GM12872 (cell line): ENCODE measurements at regions not wholly inside any gene's neighbourhood (a gene's known extent, or its start where the extent isn't known, plus 50 kb on each side); places are given as distances from the start of the nearest gene placed in this dataset.

Source experiments
- TF ChIP-seq, protein P1 (sequence below): IDR thresholded peaks from 3 replicates; pipeline ENCODE4 v1.5.1; 2011; ENCODE audit warnings: low read depth, mild to moderate bottlenecking, low read length, moderate library complexity; ENCODE audit not compliant: insufficient read depth

DNA sequence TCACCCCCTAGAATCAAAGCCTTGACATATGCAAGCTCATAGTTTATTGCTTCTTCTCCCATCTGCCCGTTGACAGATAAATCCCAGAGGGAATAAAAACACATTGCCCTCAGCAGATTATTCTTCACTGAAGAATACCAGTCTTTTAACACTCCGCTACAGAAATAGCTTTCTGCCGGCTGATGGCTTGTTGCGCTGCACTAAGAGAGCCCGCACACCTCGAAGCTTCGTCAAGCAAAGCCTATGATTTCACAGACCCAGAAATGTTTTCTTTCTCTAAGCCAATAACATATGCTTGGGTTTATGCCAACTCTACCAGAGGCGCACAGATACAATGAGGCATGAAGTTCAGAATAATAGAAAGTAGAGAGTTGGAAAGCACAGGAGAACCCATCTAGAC, 208.9 kb upstream of the FOXQ1 start:
- TF ChIP-seq, protein P1, sequence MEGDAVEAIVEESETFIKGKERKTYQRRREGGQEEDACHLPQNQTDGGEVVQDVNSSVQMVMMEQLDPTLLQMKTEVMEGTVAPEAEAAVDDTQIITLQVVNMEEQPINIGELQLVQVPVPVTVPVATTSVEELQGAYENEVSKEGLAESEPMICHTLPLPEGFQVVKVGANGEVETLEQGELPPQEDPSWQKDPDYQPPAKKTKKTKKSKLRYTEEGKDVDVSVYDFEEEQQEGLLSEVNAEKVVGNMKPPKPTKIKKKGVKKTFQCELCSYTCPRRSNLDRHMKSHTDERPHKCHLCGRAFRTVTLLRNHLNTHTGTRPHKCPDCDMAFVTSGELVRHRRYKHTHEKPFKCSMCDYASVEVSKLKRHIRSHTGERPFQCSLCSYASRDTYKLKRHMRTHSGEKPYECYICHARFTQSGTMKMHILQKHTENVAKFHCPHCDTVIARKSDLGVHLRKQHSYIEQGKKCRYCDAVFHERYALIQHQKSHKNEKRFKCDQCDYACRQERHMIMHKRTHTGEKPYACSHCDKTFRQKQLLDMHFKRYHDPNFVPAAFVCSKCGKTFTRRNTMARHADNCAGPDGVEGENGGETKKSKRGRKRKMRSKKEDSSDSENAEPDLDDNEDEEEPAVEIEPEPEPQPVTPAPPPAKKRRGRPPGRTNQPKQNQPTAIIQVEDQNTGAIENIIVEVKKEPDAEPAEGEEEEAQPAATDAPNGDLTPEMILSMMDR = no peak

DNA sequence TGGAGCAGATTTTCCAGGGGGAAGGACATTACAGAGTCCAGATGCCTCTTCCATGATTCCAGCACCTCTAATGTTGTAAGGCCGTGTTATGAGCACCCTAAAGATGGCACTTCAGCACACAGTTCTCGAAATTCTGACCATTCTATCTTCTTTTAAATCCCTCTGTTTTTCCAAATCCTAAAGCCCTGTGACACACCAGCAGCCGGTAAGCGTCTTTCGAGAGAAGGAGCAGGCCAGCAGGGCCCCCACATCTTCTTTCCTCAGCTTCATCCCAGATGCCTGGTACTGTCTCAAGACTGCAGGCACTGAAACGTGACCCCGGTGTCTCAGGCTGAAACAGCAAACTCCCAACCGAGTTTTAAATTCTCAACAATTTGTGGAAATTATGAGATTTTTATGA, 211.6 kb upstream of the FOXQ1 start:
- TF ChIP-seq, protein P1 = no peak

DNA sequence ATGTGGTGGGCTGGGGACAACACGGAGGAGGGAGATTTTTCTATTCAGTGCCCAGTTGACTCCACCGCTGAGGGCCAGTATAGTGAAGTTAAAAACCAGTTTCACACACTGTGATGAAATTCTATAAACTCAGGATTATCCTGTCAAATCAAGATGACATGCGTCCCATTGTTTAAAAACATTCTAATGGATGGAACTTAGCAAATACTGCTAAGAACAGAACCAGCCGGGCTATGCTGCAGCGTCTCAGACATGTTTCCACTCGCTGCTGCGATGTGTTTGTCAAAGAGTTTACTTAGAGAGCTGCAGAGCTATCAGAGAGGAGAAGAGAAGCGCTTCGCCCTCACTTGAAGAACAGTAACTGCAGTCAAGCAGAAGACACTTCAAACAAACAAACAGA, 212.6 kb upstream of the FOXQ1 start:
- TF ChIP-seq, protein P1 = no peak

DNA sequence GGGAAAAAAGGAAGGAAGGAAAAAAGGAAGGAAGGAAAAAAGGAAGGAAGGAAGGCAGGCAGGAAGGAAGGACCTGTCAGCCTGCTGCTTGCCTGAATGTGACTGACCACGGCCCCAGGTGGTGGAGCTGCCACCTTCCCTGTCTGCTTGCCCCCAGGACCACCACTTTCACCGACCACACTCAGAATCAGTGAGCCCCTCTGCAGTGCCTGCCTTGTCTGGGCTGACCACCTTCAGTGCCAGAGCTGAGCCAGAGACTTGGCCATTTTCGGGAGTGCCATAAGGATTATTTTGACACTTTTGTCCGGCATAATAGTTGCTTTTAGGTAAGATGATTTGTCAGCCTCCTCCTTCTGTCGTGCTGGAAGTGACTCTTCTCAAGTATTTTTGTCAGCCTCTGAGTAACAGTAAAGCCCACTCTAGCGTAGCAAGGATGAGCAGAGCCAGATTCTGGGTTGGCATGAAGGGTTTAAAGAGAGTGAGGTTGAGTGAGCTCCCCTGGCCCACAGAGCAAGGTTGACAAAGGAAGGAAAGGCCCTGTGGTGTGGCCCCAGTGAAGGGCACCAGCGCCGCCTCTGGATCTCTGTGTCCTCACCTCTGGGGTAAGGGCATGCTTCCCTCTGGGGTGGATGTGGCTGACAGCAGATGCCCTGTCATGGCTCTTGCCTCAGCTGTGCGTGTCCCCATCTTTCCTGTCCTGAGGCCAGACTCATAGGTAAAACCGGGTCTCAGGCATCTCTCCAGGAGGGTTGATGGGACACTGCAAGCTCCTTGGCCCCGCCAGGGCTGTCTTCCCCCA, 214.7 kb upstream of the FOXQ1 start:
- TF ChIP-seq, protein P1 = no peak

DNA sequence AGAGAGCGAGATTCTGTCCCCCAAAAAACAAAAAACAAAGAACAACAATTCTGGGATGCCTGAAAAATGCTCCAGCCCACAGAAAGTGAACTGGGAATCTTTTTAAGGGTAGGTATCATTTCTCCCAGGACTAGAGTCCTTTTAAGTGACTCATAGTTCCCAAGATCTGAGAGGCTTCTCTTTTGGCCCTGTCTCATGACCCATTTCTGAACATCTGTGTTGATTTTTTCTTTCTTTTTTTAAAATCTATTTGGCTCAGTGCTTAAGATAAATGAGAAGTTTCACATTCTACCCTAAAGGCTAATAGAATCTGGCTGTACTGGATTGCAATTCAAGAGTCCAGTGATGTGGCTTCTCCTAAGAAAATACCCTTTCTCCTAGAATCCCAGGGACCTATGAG, 217.6 kb upstream of the FOXQ1 start:
- TF ChIP-seq, protein P1 = no peak

DNA sequence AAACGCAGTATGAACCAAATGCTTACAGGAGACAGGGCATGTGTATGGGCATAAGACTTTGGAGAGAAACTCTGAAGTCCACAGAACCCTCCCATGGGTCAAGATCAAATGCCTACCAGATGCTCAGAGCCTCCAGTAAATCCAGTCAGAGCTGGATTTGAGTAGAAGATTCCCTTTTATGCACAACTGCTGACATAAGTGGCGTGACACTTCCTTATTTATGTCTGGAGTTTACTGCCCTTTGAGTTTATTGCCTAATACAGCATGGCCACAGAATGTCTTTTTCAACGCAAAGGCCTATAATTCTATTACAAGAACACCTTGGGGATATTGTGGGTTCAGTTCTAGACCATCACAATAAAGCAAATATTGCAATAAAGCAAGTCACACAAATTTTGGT, 220.0 kb upstream of the FOXQ1 start:
- TF ChIP-seq, protein P1 = no peak

DNA sequence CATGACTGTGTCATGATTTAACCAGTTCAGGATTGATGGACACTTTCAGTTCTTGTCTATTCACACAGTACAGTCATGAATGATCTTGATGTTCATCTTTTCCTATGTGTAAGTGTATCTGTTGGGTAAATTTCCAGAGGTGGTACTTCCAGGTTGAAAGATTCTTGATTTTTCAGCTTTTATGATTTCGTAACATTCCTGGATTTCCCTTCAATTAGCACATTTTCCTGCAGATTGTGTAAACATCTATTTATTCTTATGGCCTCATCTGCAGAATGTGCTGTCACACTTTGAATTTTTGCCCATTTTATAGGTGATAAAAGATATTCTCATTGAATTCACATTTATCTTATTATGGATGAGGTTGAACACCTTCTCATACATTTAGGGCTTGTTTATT, 222.0 kb upstream of the FOXQ1 start:
- TF ChIP-seq, protein P1 = no peak
